ENCODE measurements at regions not wholly inside any gene's neighbourhood (a gene's known extent, or its start where the extent isn't known, plus 50 kb on each side); places are given as distances from the start of the nearest gene placed in this dataset.
"Not testable (repeated sequence)": the region's sequence is repeated elsewhere in the genome, so short reads cannot be mapped to it uniquely, and the experiment has no call there.

DNA sequence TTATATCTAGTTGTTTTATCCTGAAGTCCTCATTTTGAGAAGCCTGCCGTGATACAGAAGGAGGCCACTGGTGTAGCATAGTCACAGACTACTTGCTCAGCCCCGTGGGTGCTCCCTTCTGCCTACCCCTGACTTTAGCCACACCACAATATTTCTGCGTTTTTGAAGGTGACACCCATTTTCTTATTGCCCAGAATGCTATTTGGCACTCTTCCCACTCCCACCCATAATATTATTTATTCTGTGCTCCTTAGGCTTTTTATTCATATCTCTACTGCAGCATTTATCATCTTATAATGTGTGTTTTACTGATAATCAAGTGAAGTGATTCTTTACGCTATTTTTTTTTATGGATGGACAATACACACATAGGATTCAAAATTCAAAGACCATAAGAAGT, 107.3 kb downstream of the OR2B2 start:
- no peak for DNase-seq

DNA sequence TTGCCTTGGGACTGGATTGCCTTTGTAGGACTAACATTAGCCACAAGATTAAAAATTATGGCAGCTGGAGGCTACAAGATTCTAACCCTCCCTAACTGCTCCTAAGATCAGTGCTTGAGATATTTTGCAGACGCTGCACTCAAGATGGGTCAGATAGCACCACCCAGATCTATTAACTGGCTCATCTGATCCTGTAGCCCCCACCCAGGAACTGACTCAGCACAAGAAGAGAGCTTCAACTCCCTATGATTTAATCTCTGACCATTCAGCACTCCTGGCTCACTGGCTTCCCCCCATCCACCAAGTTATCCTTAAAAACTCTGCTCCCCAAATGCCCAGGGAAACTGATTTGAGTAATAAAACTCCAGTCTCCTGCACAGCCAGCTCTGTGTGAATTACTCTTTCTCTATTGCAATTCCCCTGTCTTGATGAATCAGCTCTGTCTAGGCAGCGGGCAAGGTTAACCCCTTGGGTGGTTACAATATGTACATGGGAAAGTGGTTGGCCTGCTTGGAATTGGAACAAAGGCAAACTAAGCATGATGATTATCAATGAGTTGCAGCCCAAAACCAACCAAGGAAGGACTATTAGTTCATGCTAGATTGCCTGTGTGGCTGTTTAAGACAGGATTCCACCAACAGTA, 111.3 kb downstream of the OR2B2 start:
- DNase-seq, result no peak

DNA sequence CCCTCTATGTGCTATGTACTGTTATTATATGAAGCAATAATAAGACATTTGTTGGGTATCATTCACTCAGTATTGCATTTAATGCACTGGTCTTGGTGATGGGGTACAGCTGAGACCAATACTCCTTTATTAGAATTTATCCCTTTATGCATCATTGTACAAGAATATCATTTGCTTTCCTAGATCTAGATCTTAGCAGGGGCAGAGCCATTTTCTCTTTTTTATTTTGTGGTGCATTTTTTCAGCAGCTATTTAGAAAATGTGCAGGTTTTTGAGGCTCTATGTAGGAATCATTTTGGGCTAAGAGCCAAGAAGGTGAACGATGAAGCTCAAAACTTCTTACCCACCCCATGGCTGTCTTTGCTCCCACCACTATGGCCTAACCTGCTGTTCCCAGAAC, 114.2 kb downstream of the OR2B2 start:
- DNase-seq, result no peak

DNA sequence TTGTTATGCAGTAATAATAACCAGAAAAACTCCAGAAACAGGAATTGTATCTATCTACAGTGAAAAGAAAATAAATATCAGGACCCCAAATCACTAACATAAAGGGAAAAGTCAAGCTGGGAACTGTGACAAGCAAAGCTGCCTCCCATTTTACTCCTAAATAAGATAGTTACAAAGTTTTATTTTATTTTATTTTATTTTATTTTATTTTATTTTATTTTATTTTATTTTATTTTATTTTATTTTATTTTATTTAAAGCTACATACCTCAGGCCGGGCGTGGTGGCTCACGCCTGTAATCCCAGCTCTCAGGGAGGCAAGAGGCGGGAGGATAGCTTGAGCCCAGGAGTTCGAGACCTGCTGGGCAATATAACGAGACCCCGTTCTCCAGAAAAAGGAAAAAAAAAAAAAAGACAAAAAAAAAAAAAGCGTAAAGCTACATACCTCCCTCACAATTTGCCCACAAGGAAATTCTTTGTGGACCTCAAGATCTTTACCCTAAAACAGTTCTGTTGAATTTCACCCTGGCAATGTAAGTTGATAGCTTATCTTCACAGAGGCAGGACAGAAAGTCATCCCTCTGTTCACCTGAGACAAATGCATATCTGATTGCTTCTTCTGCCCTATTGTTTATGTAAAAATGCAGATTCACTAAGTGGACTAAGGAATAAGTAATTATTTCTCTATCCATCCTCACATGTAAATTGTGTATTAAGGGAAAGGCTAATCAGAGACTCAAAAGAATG, 115.3 kb downstream of the OR2B2 start:
- not testable (repeated sequence) for DNase-seq

DNA sequence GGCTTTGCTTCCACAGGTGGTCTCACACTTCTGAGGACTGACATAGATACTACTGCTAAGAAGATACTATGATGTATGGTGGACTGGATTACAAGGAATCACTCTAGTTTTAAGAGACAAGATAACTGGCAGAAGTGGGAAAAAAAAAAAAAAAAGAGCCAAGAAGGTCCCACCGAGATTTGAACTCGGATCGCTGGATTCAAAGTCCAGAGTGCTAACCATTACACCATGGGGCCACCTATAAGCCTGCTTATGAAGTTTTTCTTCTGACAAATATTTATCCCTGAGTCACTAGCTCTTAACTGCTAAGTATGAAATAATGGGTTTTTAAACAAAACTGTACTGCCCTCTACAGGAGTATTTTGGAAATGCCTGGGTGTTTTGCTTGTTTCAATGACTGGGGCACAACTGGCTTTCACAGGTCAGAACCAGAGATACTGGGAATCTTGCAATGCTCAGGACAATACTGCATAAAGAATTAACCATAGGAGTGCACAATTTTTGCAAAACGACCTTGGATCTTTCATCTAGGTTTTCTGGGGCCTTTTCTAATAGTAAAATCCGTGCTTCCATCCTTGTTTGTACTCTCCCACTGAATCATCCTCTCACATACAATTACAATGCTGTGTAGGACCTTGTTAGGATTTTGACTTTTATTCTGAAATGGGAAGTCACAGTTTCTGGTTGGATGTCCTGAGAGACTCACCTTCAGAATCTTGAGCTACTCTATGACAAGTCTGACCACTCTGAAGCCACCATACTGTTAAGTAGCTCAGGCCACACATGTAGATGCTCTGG, 116.3 kb downstream of the OR2B2 start:
- peak; percentile 93 for DNase-seq

DNA sequence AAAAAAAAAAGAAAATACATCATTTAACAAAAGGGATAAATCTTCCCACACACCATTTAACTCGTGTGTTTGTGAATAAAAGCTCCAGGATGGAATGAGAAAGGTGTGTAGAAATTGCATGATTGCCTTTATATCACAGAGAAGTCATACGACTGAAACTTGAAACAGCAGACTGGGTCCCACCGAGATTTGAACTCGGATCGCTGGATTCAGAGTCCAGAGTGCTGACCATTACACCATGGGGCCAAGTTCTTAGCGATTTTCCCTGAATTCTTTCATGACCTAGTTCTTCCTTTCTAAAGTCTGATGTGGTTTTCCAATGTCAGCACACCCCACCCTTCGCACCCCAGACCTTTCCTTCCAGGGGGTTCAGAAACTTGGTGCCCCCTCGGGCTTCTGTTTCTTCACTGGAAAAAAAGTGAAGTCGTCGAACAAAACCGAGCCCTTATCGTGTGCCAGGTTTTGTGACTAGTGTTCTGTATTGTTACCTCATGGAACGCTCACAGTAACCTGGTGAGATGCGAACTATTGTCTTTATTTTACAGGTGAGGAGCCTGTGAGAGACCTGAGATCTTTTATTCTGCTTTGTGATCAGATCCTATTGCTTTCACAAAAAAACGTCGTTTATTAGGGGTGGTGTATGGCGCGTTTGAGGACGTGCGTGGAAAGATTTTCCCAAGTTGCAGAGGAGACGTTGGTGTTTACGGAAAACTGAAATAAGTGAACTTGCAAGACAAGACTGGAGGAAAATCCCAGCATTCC, 120.8 kb downstream of the OR2B2 start:
- DNase-seq, result peak; percentile 87

DNA sequence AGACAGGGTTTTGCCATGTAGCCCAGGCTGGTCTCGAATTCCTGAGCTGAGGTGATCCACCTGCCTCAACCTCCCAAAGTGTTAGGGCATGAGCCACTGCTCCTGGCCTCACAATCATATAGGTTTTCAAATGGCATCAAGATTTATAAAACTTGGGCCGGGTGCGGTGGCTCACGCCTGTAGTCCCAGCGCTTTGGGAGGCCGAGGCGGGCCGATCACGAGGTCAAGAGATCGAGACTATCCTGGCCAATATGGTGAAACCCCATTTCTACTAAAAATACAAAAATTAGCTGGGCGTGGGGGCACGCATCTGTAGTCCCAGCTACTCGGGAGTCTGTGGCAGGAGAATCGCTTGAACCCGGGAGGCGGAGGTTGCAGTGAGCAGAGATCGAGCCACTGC, 123.8 kb downstream of the OR2B2 start:
- not testable (repeated sequence) for DNase-seq

DNA sequence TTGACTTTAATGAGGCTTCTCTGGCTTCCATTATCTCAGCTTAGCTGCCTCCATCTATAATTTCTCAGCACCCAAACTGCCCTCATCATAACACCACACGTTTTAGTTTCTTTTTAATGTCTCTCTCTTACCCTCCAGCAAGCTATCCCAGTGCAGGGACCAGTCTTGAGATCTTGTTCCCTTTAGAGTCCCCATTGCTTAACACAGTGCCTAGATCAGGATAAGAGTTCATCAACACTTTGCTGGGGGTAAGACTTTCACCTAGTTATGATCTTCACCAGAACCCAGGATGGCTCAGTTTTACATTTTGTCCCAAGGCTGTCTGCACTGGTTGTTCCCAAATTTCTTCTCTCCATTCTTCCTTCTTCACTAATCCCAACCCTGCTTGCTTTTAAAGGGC, 126.1 kb downstream of the OR2B2 start:
- no peak for DNase-seq

DNA sequence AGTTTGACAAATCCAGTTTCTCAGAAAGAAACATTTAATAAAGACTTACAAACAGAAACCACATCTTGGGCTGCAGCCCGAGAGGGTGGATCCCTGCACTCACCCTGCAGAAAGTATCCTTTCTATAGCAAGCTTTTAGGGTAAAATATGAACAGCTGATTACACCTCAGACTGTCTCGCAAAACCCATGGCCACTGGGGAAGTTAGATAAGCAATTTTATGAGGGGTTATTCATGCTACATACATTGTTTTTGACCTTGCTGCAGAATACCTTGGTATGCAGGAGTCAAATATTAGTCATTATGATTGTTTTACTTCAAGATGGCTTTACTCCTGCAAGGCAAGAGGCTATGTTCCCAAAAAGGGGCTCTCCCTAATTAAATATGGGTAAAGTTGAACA, 126.9 kb downstream of the OR2B2 start:
- DNase-seq, result no peak

DNA sequence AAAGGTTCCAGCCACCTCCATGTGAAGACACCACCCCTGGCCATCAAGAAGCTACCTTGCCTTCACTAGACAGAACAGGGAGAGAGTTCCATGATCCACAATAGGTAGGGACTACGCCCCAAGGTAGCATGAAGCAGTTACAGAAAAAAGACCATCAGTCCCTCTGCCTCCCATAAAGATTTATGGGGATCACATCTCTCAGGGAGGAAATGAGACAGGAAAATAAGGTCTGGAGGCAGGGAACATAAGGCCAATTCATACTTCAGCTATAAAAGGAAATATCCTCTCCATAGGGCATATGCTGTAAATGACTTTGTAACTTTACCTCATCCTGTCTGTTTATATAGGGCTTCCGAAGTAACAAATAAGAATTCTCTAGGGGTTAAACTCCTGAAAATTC, 129.4 kb downstream of the OR2B2 start:
- no peak for DNase-seq

DNA sequence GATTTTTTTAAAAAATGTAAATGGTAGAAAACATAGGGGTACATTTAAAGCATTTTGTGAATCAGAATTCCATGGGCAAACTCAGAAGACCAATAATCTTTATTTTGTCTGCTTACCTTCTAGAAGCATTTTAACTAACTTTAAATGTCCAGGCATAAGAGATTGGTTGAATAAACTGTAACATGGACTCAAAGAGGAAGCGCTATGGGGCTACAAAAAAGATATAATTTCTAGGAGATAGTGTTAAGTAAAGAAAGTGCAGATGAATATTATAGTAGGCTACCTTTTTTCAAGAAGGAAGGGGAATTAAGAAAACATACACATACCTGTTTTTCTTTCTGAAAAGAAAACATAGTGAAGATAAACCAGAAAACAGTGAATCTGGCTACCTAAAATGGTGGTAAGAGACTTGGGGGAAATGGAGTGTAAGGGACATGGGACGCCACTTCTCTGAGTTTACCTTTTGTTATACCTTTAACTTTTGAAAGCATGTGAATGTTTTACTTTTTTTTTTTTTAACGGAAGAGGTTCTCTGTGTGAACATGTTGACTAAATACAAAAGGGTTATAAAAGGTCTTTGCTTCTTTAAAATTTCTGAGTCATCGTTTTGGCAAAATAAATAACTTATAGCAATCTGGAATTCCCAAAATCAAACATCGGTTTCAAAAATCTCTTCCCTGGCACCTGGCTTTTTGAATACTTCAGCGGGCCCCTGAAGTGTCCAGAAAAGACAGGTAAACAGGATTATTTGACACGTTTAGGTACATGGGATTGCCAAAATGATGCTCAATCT, 133.4 kb downstream of the OR2B2 start:
- no peak for DNase-seq

DNA sequence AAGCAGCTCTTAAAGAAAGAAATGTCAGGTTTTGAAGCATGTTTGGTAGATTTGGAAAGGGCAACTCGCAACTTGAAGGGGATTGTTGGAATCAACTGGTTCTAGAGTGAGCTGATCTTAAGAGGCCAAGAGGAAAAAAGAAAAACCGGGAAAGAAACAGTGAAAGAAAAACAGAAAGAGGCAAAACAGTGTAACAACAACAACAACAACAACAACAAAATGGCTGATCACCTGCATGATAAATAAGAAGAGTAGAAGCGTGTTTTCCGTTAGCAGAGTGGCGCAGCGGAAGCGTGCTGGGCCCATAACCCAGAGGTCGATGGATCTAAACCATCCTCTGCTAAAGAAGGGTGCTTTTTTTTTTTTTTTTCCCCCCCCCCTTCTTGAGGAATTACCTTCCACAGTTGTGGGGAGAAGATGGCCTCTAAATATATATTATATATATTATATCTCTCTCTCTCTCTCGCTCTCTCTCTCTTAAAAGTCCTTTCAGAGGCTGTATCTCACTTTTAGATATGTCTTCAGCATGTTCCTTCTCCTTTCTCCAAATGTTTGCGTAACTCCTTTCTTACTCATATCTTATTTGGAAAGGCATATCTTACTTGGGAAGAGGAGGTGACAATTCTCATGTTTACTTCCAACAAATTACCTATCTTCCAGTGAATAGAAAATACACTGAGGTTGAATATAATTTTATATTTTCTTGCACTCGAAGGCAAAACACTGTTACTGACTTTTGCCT, 134.4 kb downstream of the OR2B2 start:
- DNase-seq, result peak; percentile 33

DNA sequence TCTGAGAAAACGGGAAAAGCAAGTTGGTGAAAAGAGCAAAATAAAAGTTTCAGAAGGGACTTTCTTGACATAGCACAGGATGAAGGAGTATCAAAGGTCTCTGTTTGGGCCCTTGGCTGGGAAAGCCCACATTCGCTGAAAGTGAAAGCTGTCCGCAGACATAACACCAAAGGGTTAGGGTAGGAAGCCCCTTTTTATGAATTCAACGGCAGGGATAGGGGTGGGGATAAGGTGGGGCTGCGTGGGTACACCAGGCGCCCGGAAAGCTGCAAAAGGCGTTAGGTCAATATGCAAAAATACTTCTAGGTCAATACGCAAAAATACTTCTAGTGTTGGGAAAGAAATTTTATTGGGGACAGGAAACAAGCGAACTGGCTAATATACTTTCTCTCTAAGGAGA, 135.1 kb downstream of the OR2B2 start:
- no peak for DNase-seq

DNA sequence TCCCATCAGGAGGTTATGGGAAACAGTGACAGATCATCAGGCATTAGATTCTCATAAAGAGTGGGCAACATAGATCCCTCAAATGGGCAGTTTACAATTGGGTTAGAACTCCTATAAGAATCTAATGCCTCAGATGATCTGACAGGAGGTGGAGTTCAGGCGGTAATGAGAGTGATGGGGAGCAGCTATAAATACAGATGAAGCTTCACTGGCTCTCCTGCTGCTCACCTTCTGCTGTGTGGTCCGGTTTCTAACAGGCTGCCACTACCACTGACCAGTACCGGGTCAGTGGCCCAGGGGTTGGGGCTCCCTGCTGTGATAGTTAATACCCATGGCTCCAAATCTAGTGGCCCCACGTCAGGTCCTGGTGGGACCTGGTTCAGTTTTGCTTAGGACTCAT, 135.7 kb downstream of the OR2B2 start:
- no peak for DNase-seq

DNA sequence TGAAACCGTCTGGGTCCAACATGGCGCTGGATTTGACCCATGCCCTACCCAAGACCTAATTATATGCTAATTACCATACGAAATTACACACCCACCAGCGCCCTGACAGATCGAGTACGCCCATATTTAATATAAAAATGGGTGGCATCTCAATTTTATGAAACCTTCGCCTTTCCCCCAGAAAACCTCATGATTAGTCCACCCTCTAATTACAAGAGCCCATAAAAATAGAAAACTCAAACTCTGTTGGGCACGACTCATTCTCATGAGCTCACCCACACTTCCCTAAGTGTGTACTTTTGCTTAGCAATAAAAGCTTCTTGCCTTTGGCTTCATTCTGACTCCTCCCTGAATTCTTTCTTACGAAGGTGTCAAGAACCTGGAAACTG, 136.4 kb downstream of the OR2B2 start:
- no peak for DNase-seq

DNA sequence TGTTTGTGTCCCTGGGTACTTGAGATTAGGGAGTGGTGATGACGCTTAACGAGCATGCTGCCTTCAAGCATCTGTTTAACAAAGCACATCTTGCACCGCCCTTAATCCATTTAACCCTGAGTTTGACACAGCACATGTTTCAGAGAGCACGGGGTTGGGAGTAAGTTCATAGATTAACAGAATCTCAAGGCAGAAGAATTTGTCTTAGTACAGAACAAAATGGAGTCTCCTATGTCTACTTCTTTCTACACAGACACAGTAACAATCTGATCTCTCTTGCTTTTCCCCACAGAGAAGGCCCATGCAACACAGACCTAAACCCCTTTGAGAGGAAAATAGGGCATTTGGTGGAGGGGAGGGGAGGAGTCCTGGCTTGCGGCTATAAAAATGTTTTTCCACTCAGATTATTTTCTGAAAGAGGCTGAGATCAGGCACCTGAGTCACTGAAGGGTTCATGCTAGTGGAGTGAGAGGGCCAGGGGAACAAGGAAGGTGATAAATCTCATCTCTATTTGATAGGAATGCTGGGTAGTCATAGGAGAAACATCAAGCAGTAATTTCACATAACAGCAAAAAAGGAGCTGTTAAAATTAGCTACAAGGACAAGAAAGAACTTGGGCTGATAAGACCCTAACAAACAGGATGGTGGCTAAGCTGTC, 136.9 kb downstream of the OR2B2 start:
- DNase-seq, result not testable (repeated sequence)

DNA sequence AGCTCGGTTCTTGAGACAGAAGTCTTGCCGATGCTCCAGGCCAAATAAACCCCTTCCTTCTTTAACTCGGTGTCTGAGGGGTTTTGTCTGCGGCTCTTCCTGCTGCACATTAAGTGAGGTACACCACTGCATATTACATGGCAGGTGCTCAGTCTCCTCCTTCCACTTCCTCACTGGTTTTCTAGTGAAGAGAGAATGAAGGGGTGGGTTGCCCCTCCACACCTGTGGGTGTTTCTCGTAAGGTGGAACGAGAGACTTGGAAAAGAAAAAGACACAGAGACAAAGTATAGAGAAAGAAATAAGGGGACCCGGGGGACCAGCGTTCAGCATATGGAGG, 138.0 kb downstream of the OR2B2 start:
- DNase-seq, result not testable (repeated sequence)

DNA sequence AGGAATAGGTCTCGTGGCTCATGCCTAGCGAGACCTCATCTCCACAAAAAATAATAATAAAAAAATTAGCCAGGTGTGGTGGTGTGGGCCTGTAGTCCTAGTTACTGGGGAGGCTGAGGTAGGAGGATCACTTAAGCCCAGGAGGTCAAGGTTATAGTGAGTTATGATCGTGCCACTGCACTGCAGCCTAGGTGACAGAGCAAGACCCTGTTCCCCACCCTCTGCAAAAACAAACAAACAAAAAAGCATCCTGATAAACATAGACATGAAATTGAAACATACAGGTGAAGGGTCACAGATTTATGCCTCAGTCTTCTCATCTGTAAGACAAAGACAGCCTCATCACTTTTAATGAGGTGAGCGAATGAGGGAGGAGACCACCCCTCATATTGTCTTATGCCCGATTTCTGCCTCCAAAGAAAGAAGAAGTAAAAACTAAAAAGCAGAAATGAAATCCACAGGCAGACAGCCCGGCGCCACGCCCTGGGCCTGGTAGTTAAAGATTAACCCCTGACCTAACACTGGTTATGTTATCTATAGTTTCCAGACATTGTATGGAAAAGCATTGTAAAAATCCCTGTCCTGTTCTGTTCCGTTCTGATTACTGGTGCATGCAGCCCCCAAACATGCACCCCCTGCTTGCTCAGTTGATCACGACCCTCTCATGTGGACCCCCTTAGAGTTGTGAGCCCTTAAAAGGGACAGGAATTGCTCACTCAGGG, 138.5 kb downstream of the OR2B2 start:
- not testable (repeated sequence) for DNase-seq

DNA sequence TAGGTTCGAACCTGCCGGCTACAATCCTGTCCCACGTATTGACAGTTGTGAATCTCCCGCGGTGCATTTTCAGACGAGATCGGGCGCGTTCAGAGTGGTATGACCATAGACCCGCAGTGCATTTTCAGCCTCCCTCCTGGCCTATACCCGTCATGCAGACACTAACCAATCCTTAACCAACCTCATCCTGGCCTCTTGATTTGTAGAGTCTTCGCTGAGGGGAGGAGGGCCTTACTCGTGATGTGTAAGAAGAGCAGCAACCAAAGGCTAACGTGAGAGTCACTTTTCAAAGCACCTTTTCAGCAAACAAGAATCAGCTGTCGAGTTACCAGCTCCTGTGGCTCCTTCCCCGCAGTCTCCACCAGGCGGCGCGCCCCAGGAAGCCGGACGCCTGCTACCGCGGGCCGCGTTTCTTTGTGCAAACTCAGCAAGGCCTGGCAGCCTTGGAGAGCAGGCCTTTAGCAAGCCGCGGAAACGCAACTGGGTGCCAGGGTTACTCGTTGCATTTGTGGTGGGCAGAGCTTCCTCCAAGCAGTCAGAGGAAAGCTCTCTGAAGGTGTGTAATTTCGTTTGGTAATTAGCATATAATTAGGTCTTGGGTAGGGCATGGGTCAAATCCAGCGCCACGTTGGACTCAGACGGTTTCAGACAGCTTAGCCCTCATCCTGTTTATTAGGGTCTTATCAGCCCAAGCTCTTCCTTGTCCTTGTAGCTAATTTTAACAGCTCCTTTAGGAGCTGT, 139.8 kb downstream of the OR2B2 start:
- peak; percentile 92 for DNase-seq

DNA sequence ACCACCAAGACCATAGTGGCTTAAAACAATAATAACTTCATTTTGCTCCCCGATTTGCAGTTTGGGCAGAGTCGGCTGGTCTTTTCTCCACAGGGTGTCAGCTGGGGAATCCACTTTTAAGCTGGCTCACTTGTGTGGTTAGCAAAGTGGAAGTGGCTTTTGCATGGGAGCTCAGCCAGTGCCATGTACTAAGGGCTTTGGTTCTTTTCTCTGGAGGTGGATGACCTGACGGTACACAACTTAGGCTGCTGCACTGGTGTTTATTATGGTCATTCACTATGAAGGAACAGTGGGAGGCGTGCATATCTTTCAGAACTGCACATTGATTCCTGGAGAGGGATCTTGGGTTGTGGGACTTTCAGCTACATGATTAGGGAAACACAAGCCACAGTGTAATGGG, 141.0 kb downstream of the OR2B2 start:
- no peak for DNase-seq
